H9 (cell line): ENCODE measurements at regions not wholly inside any gene's neighbourhood (a gene's known extent, or its start where the extent isn't known, plus 50 kb on each side); places are given as distances from the start of the nearest gene placed in this dataset.

ENCODE experiments used
- DNase-seq: peaks from one replicate; pipeline ENCODE4 v3.0.0-alpha.2; 2017
- H2AFZ ChIP-seq: one replicate; pipeline ENCODE4 v1.6.1; 2013; ENCODE audit warnings: mild to moderate bottlenecking, low read length, control low read depth, moderate library complexity
- H2AK5ac ChIP-seq: 2 replicates; pipeline ENCODE4 v1.6.1; 2013; ENCODE audit warnings: low read length, control low read depth, mixed read lengths; ENCODE audit not compliant: insufficient read length
- H2BK120ac ChIP-seq: one replicate; pipeline ENCODE4 v1.6.1; 2013; ENCODE audit warnings: low read depth, mild to moderate bottlenecking, low read length, control low read depth, inconsistent platforms; ENCODE audit not compliant: poor library complexity, severe bottlenecking
- H2BK12ac ChIP-seq: 2 replicates; pipeline ENCODE4 v1.6.1; 2013; ENCODE audit warnings: low read length, control low read depth, mixed read lengths, low read depth; ENCODE audit not compliant: insufficient read length
- H2BK15ac ChIP-seq: 2 replicates; pipeline ENCODE4 v1.6.1; 2013; ENCODE audit warnings: low read depth, low read length, control low read depth
- H2BK20ac ChIP-seq: one replicate; pipeline ENCODE4 v1.6.1; 2013; ENCODE audit warnings: low read depth, mild to moderate bottlenecking, low read length, control low read depth, inconsistent platforms; ENCODE audit not compliant: poor library complexity, severe bottlenecking
- H2BK5ac ChIP-seq: 2 replicates; pipeline ENCODE4 v1.6.1; 2013; ENCODE audit warnings: low read length, control low read depth, mixed read lengths; ENCODE audit not compliant: insufficient read length
- H3K14ac ChIP-seq: 2 replicates; pipeline ENCODE4 v1.6.1; 2013; ENCODE audit warnings: low read length, control low read depth; ENCODE audit not compliant: insufficient read depth
- H3K18ac ChIP-seq: 2 replicates; pipeline ENCODE4 v1.6.1; 2013; ENCODE audit warnings: low read depth, mild to moderate bottlenecking, mixed read lengths, low read length, control low read depth; ENCODE audit not compliant: insufficient read length
- H3K23ac ChIP-seq: 2 replicates; pipeline ENCODE4 v1.6.1; 2013; ENCODE audit warnings: low read length, control low read depth, mixed read lengths, low read depth; ENCODE audit not compliant: insufficient read length
- H3K23me2 ChIP-seq: 2 replicates; pipeline ENCODE4 v1.6.1; 2013; ENCODE audit warnings: low read depth, mild to moderate bottlenecking, mixed read lengths, low read length, control low read depth; ENCODE audit not compliant: insufficient read length, poor library complexity, severe bottlenecking
- H3K27ac ChIP-seq: 2 replicates; pipeline ENCODE4 v1.5.1; 2013; ENCODE audit warnings: low read length, control low read depth, mixed read lengths, low read depth; ENCODE audit not compliant: insufficient read length
- H3K27me3 ChIP-seq: 2 replicates; pipeline ENCODE4 v1.6.1; 2013; ENCODE audit warnings: low read length, control low read depth, inconsistent platforms; ENCODE audit not compliant: insufficient read depth
- H3K4ac ChIP-seq: 2 replicates; pipeline ENCODE4 v1.6.1; 2013; ENCODE audit warnings: low read depth, mild to moderate bottlenecking, control low read depth, inconsistent platforms, low read length, moderate library complexity
- H3K4me1 ChIP-seq: 2 replicates; pipeline ENCODE4 v1.6.1; 2013; ENCODE audit warnings: low read length, control low read depth, inconsistent platforms; ENCODE audit not compliant: insufficient read depth
- H3K4me2 ChIP-seq: 2 replicates; pipeline ENCODE4 v1.6.1; 2013; ENCODE audit warnings: low read length, control low read depth, mixed read lengths; ENCODE audit not compliant: insufficient read length, insufficient read depth
- H3K56ac ChIP-seq: 2 replicates; pipeline ENCODE4 v1.6.1; 2013; ENCODE audit warnings: low read depth, mild to moderate bottlenecking, mixed read lengths, low read length, control low read depth; ENCODE audit not compliant: insufficient read length
- H3K79me1 ChIP-seq: 2 replicates; pipeline ENCODE4 v1.6.1; 2013; ENCODE audit warnings: low read depth, mild to moderate bottlenecking, moderate library complexity, low read length, control low read depth, inconsistent platforms; ENCODE audit not compliant: insufficient read depth, poor library complexity, severe bottlenecking
- H3K79me2 ChIP-seq: 2 replicates; pipeline ENCODE4 v1.6.1; 2013; ENCODE audit warnings: low read length, control low read depth, inconsistent platforms; ENCODE audit not compliant: insufficient read depth
- H3K9ac ChIP-seq: 2 replicates; pipeline ENCODE4 v1.6.1; 2013; ENCODE audit warnings: low read length, control low read depth, mixed read lengths; ENCODE audit not compliant: insufficient read length; ENCODE audit errors: extremely low read depth
- H3K9me3 ChIP-seq: one replicate; pipeline ENCODE4 v1.6.1; 2013; ENCODE audit warnings: low read depth, low read length, inconsistent platforms; ENCODE audit not compliant: control insufficient read depth
- H3T11ph ChIP-seq: one replicate; pipeline ENCODE4 v1.6.1; 2013; ENCODE audit warnings: mild to moderate bottlenecking, low read length, control low read depth, inconsistent platforms
- H4K20me1 ChIP-seq: one replicate; pipeline ENCODE4 v1.6.1; 2013; ENCODE audit not compliant: control insufficient read depth, insufficient read length, insufficient read depth
- H4K5ac ChIP-seq: 2 replicates; pipeline ENCODE4 v1.6.1; 2013; ENCODE audit warnings: low read depth, mild to moderate bottlenecking, mixed read lengths, low read length, control low read depth; ENCODE audit not compliant: insufficient read length
- H4K8ac ChIP-seq: replicated peaks from 2 replicates; pipeline ENCODE4 v1.6.1; 2013; ENCODE audit warnings: low read length, control low read depth, mixed read lengths, low read depth; ENCODE audit not compliant: insufficient read length
- H4K91ac ChIP-seq: 2 replicates; pipeline ENCODE4 v1.6.1; 2013; ENCODE audit warnings: low read depth, mild to moderate bottlenecking, moderate library complexity, mixed read lengths, low read length, control low read depth; ENCODE audit not compliant: insufficient read length
- H3K27ac Mint-ChIP-seq, 3 experiments: 2 replicates in 2 of 3; 3 replicates in 1 of 3; pipeline ENCODE4 v1.8.0; 2020 to 2021; ENCODE audit warnings: mixed read lengths in 3 of 3, mild to moderate bottlenecking in 1 of 3, moderate library complexity in 1 of 3
- H3K27me3 Mint-ChIP-seq: 2 replicates; pipeline ENCODE4 v1.8.0; 2021; ENCODE audit warnings: low read depth, mild to moderate bottlenecking, moderate library complexity, mixed read lengths
- H3K36me3 Mint-ChIP-seq, 3 experiments: 2 replicates in 2 of 3; 3 replicates in 1 of 3; pipeline ENCODE4 v1.8.0; 2020 to 2021; ENCODE audit warnings: low read depth in 3 of 3, mixed read lengths in 3 of 3; ENCODE audit not compliant: insufficient read depth in 1 of 3
- H3K4me1 Mint-ChIP-seq, 2 experiments: 2 replicates each; pipeline ENCODE4 v1.8.0; 2020; ENCODE audit warnings: mixed read lengths in 2 of 2
- H3K4me3 Mint-ChIP-seq, 2 experiments: 2 replicates in 1 of 2; 3 replicates in 1 of 2; pipeline ENCODE4 v1.8.0; 2020 to 2021; ENCODE audit warnings: mild to moderate bottlenecking in 2 of 2, mixed read lengths in 2 of 2, moderate library complexity in 1 of 2
- H3K9me3 Mint-ChIP-seq, 2 experiments: 2 replicates in 1 of 2; 3 replicates in 1 of 2; pipeline ENCODE4 v1.8.0; 2020; ENCODE audit warnings: mild to moderate bottlenecking in 2 of 2, mixed read lengths in 2 of 2, moderate library complexity in 1 of 2
- WGBS: extraction: QIAGEN DNeasy Blood & Tissue Kit; methylation state at CpG from one replicate; pipeline ENCODE4 v1.1.7; 2013; ENCODE audit warnings: missing lambda C conversion rate, low lambda C conversion rate, mixed read lengths; ENCODE audit not compliant: insufficient read length; ENCODE audit errors: extremely low coverage; 5-methylcytosine and 5-hydroxymethylcytosine counted together
- TF ChIP-seq, protein P1 (sequence below): fragments of 200-600 bp; sonication (generic); conservative IDR thresholded peaks from 3 replicates; pipeline ENCODE4 v1.8.0; 2021; ENCODE audit warnings: antibody characterized with exemption, mild to moderate bottlenecking

DNA sequence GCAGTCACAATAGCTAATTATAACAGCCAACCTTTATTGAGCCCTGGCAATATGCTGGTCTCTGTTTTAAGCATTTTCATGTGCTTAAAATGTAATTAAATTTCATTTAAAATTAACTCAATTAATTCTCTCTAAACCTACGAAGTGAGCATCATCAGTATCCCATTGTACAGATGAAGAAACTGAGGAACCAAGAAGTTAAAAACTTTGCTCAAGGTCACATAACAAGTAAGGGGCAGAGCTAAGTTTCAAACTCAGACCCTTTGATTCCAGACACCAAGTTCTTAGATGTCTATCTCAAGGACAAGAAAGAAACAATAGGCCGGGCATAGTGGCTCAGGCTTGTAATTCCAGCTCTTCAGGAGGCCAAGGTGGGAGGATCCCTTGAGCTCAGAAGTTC lies 55.9 kb upstream of the NFKB1 start:
- Histone ChIP-seq H3K9me3 (no peaks in the 10 kb centered on the region), H3K27ac (no peak overlapping the region), H3K79me2 (no peaks in the 10 kb centered on the region), H3K14ac (no peak overlapping the region), H4K5ac (no peak overlapping the region), H3K79me1 (no peaks in the 10 kb centered on the region), H3K56ac (no peak overlapping the region), H3K4me2 (no peak overlapping the region), H3K23ac (no peak overlapping the region), H2BK120ac (no peak overlapping the region), H3K27me3 (no peaks in the 10 kb centered on the region), H3K9ac (no peak overlapping the region), H3K18ac (no peak overlapping the region), H2AFZ (no peak overlapping the region), H3K4me1 (no peaks in the 10 kb centered on the region), H2BK12ac (no peak overlapping the region), H2BK5ac (no peak overlapping the region), H4K20me1 (no peaks in the 10 kb centered on the region), H2AK5ac (no peak overlapping the region), H4K8ac (no peak overlapping the region), H3K23me2 (no peaks in the 10 kb centered on the region), H2BK15ac (no peak overlapping the region), H3T11ph (no peak overlapping the region), H4K91ac (no peak overlapping the region), H2BK20ac (no peak overlapping the region), H3K4ac (no peak overlapping the region)
- Mint-ChIP-seq H3K27me3 (no peaks in the 10 kb centered on the region), H3K4me3 (no peak overlapping the region), H3K27ac (no peak overlapping the region), H3K36me3 (no peaks in the 10 kb centered on the region), H3K9me3 (no peaks in the 10 kb centered on the region; a peak in 1 of 5 replicates), H3K4me1 (peaks cover 10 to 11% of the 10 kb centered on the region in 2 experiments)
- DNase-seq, result no peak
- WGBS, result no CpG with 5 or more reads among the region's 2 CpGs
- TF ChIP-seq, protein P1, sequence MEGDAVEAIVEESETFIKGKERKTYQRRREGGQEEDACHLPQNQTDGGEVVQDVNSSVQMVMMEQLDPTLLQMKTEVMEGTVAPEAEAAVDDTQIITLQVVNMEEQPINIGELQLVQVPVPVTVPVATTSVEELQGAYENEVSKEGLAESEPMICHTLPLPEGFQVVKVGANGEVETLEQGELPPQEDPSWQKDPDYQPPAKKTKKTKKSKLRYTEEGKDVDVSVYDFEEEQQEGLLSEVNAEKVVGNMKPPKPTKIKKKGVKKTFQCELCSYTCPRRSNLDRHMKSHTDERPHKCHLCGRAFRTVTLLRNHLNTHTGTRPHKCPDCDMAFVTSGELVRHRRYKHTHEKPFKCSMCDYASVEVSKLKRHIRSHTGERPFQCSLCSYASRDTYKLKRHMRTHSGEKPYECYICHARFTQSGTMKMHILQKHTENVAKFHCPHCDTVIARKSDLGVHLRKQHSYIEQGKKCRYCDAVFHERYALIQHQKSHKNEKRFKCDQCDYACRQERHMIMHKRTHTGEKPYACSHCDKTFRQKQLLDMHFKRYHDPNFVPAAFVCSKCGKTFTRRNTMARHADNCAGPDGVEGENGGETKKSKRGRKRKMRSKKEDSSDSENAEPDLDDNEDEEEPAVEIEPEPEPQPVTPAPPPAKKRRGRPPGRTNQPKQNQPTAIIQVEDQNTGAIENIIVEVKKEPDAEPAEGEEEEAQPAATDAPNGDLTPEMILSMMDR, result no peak
